Anterior cingulate cortex (tissue), 58 donors: ENCODE measurements at regions not wholly inside any gene's neighbourhood (a gene's known extent, or its start where the extent isn't known, plus 50 kb on each side); places are given as distances from the start of the nearest gene placed in this dataset.
"Not testable (repeated sequence)": the region's sequence is repeated elsewhere in the genome, so short reads cannot be mapped to it uniquely, and the experiment has no call there.

ENCODE experiments used
- DNase-seq, 58 donors: peaks; one replicate each; lab custom pipeline; 2025; lab: John Stamatoyannopoulos, UW

GRCh38 chr13:33409673-33410510, 124.3 kb upstream of the STARD13 start:
- DNase-seq, result no peak

- DNase-seq, result no peak
Measured at GRCh38 chr13:33410619-33411018, 125.1 kb upstream of the STARD13 start.

- DNase-seq, result no peak
Measured at GRCh38 chr13:33411312-33411711, 125.8 kb upstream of the STARD13 start.

DNA sequence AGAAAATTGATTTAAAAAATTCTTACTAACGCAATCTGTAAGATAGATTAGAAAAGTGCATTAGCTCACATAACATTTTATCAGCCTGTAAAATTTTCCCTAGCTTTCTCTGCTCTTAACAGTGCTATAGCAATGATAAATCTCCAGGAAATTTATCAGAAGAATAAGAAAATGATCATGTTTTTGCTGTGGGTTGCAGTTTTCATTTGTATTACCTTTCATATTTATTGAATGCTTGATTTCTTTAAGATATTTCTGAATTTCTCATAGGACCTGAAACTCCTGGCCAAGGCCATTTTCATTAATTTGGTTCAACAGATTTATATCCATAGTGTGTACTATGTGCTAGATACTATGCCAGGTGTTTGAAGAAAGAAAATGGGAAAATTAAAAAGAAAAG, 130.3 kb upstream of the STARD13 start:
- no peak for DNase-seq

- not testable (repeated sequence) for DNase-seq
Measured at GRCh38 chr13:33418224-33418953, 132.8 kb upstream of the STARD13 start.

- DNase-seq, result not testable (repeated sequence)
Measured at GRCh38 chr13:33420117-33420516, 134.6 kb upstream of the STARD13 start.

DNA sequence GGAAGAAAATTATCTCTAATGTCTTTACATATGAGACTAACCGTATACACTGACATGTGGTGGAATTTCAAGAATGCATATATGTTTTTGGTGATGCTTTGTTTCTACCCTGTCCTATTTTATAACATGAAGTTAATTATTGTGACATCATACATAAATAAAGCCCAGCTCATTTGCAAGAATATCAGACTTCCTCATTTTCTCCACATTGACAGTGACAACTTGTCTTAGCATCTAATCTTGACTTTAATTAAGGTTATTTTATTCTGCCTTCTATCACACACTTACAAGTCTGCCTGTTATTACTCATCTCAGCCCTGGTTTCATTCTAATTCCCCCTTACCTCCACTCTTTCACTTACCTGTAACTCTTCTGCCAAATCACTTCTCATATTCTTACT, 140.6 kb upstream of the STARD13 start:
- no peak for DNase-seq

- DNase-seq, result no peak
Measured at GRCh38 chr13:33433316-33433715, 147.8 kb upstream of the STARD13 start.

DNA sequence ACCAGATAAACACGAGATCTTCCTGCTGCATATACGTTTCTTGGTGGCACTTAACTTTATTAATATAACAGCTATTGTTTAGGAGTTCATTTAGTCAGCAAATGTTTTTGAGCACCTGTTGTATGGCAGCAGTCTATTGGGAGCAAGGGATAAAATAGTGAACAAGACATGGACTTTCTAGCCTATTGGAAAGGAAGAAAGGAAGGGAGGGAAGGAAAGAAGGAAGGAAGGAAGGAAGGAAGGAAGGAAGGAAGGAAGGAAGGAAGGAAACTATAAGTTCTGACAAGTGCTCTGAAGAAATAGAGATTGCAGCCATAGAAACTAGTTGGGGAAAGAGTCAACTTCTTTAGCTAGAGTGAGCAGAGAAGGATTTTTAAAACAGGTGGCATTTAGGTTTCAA, 149.1 kb upstream of the STARD13 start:
- DNase-seq, result no peak

DNA sequence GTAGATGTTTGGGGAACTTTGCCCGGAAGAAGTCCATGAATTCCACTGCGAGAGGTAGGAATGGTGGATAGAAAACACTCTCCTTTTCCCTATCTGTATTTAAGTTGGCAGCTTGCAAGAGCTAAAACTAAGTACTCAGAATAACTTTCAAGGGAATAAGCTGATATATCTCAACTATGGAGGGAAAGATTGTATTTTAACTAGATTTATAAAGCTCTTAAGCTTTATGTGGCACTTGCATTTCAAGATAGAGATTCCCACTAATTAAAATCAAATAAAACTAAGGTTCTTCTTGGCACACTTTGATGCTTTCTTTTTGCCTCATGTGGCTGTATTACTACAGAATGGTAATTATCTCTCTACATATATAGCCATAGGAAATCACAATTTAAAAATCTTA, 149.7 kb upstream of the STARD13 start:
- no peak for DNase-seq

DNA sequence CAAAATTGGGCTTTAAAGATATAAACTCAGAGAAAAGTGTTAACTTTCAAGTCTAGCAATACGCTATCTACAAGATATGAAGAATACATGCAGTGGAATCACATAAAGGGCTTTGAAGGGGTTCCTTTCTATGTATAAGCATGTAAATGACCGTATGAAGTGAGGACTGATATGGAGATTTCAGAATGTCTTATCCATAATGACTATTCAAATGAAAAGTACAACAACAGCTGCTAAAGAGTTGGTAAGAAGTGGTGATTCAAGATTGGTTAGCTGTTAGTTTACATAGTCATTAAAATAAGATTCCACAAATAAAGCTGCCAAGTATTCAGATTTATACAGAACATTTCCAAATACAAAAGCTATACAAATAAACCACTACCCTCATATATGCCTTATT, 153.4 kb upstream of the STARD13 start:
- no peak for DNase-seq

DNA sequence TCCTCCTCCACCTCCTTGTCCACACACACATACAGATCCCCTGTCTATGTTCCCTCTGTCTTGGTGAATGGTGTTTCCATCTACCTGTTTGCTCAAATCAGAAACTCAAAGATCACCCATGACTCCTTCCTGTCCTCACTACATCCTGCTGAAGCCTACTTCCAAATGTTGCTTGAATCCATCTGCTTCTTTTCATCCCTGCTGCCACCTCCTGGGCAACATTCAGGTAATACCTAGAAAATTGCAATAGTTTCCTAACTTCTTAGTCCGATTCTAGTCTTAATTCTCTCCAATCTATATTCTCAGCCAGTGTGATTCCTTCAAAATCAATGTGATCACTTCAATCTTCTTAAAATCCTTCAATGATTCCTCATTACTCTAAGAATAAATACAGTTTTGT, 155.5 kb upstream of the STARD13 start:
- no peak for DNase-seq

GRCh38 chr13:33445024-33445423, 159.5 kb upstream of the STARD13 start:
- DNase-seq, result no peak

GRCh38 chr13:33445476-33445875, 159.9 kb upstream of the STARD13 start:
- DNase-seq, result no peak

DNA sequence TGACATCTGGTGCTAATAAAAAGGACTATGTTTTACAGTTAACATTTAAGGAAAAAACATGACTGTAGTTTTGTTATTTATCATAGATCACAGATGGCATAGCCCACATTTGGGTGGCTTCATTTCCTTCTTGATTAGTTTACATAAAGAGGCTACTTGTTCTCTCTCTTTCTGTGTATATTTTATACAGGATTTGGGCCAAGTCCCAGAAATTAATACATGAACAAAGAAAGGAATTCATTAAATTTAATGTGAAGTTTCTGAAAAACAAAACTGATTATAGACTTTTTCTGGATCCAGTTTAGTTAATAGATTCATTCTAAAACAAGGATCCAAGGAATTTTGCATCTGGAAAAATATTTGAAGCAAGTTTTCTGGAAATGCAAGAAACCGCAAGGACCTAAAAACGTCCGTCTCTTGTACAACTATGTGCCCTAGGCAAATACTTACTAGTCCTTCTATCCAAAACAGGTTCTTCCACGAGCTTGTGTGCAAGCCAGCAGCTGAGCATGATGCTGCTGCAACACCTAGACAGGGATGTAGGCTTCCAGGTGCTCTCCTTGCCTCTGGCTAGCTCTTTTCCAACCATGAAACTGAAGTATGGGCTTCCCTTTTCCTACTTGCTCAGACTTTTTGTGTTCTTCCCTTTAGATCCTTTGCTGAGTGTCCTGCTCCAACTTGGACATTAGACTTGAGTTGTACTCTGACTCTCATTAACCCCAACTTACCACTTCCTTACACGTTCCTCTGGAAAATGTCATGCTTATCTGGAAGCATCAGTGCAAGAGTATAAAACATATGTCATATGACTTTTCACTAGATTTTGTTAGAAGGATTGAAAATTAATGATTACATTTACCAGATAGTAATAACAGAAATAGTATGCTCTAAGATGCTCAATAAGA, 161.5 kb upstream of the STARD13 start:
- peak in 1 of 58 donors; percentile 4 for DNase-seq

GRCh38 chr13:33448889-33449288, 163.3 kb upstream of the STARD13 start:
- DNase-seq, result no peak

DNA sequence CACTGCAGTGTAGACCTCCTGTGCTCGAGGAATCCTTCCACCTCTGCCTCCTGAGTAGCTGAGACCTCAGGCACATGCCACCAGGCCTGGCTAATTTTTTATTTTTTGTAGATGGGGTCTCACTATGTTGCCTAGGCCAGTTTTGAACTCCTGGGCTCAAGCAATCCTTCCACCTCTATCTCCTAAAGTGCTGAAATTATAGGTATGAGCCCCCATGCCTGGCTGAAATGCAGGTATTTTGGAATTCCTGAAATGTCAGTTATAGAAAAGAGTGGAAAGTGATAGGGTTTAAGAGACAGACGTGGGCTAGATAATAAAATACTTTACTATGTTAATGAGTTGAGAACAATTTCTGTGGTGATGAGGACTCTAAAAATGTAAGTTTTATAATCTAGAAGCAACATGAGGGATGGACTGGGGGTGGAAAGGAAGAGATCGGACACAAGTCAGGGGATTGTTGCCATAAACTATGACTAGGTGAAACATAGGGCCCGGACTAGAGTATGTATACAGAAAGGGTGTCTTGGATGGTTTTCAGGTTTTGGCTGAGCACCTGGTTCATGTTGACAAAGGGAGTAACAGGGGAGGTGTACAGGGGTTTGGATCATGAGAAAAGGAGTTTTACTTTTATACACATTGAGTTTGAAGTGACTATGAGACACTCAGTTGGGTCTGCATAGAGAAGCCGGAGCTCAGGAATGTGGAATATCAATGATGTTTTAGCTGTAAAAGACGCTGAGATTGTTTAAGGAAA, 165.6 kb upstream of the STARD13 start:
- DNase-seq, result no peak

GRCh38 chr13:33452873-33453517, 167.4 kb upstream of the STARD13 start:
- DNase-seq, result peak in 6 of 58 donors; percentile 2 to 47 (median 6)

- no peak for DNase-seq
Measured at GRCh38 chr13:33453936-33454335, 168.4 kb upstream of the STARD13 start.
